Activated CD4-positive, alpha-beta T cell treated with anti-CD3 and anti-CD28 coated beads, Interleukin-2, amount 50 U/mL, for 4 hours (primary cell): ENCODE measurements at regions not wholly inside any gene's neighbourhood (a gene's known extent, or its start where the extent isn't known, plus 50 kb on each side); places are given as distances from the start of the nearest gene placed in this dataset.

Experiments used
- DNase-seq, 2 experiments: peaks; one replicate each; pipeline ENCODE4 v3.0.0-alpha.2; 2020

- DNase-seq = no peak
Observed at GRCh38 chr1:98478121-98478520, 183.4 kb upstream of the SNX7 start.

- DNase-seq = no peak
Observed at GRCh38 chr1:98472878-98473277, 188.6 kb upstream of the SNX7 start.

- no peak for DNase-seq
Observed at GRCh38 chr1:98471633-98472032, 189.9 kb upstream of the SNX7 start.

GRCh38 chr1:98468111-98468717 lies 193.3 kb upstream of the SNX7 start:
- DNase-seq = no peak

- no peak for DNase-seq
Observed at GRCh38 chr1:98467586-98467985, 193.9 kb upstream of the SNX7 start.

GRCh38 chr1:98467122-98467521 lies 194.4 kb upstream of the SNX7 start:
- DNase-seq = no peak

GRCh38 chr1:98461873-98462385 lies 199.6 kb upstream of the SNX7 start:
- no peak for DNase-seq

- no peak for DNase-seq
Observed at GRCh38 chr1:98460136-98460535, 201.4 kb upstream of the SNX7 start.

- DNase-seq = no peak
Observed at GRCh38 chr1:98459486-98459870, 202.0 kb upstream of the SNX7 start.

- no peak for DNase-seq
Observed at GRCh38 chr1:98458511-98459485, 202.7 kb upstream of the SNX7 start.

GRCh38 chr1:98457248-98457647 lies 204.3 kb upstream of the SNX7 start:
- DNase-seq = no peak

- no peak for DNase-seq
Observed at GRCh38 chr1:98454666-98455065, 206.9 kb upstream of the SNX7 start.

GRCh38 chr1:98453066-98453465 lies 208.5 kb upstream of the SNX7 start:
- DNase-seq = no peak

GRCh38 chr1:98452162-98452561 lies 209.4 kb upstream of the SNX7 start:
- no peak for DNase-seq

- DNase-seq = no peak
Observed at GRCh38 chr1:98441281-98441680, 220.2 kb upstream of the SNX7 start.

- no peak for DNase-seq
Observed at GRCh38 chr1:98439471-98439870, 222.1 kb upstream of the SNX7 start.

GRCh38 chr1:98437540-98437939 lies 224.0 kb upstream of the SNX7 start:
- DNase-seq = no peak

- DNase-seq = no peak
Observed at GRCh38 chr1:98437011-98437410, 224.5 kb upstream of the SNX7 start.

GRCh38 chr1:98429965-98430443 lies 231.5 kb upstream of the SNX7 start:
- DNase-seq = no peak

GRCh38 chr1:98428864-98429263 lies 232.7 kb upstream of the SNX7 start:
- DNase-seq = no peak

GRCh38 chr1:98427664-98428063 lies 233.9 kb upstream of the SNX7 start:
- DNase-seq = no peak

GRCh38 chr1:98426092-98426491 lies 235.4 kb upstream of the SNX7 start:
- no peak for DNase-seq

GRCh38 chr1:98422816-98423215 lies 238.7 kb upstream of the SNX7 start:
- DNase-seq = no peak

- DNase-seq = no peak
Observed at GRCh38 chr1:98421085-98421435, 240.5 kb upstream of the SNX7 start.
